Neural progenitor cell (in vitro differentiated cells): ENCODE measurements at regions not wholly inside any gene's neighbourhood (a gene's known extent, or its start where the extent isn't known, plus 50 kb on each side); places are given as distances from the start of the nearest gene placed in this dataset.

Experiments used
- CTCF ChIP-seq: fragments of 200-600 bp; sonication (generic); IDR thresholded peaks from 2 replicates; pipeline ENCODE4 v1.5.1; 2017; ENCODE audit warnings: antibody characterized with exemption, mild to moderate bottlenecking
- EZH2 ChIP-seq: fragments of 200-600 bp; sonication (generic); IDR thresholded peaks from 2 replicates; pipeline ENCODE4 v1.6.1; 2017; ENCODE audit warnings: antibody characterized with exemption, mild to moderate bottlenecking, moderate library complexity
- EZH2phosphoT487 ChIP-seq: fragments of 200-600 bp; sonication (generic); IDR thresholded peaks from 2 replicates; pipeline ENCODE4 v1.6.1; 2017; ENCODE audit warnings: antibody characterized with exemption

DNA sequence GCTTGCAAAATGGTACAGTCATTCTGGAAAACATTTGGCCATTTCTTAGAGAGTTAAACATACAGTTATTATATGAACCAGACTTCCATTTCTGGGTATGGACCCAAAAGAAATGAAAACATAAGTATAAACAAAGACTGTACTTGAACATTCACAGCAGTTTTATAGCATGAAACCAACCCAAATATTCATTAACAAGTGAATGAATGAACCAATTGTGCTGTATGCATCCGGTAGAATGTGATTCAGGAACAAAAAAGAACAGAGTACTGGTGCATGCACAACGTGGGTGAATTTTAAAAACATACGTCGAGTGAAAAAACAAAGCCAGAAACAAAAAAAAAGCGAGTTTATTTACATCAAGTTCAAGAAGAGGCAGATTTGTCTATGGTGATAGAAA, 1085.8 kb upstream of the AUTS2 start:
- TF ChIP-seq EZH2 = no peak
- no peak for TF ChIP-seq CTCF
- TF ChIP-seq EZH2phosphoT487 = no peak
